Liver (tissue), 8 donors: ENCODE measurements at regions not wholly inside any gene's neighbourhood (a gene's known extent, or its start where the extent isn't known, plus 50 kb on each side); places are given as distances from the start of the nearest gene placed in this dataset.

Experiments used
- DNase-seq: peaks from one replicate; pipeline ENCODE4 v3.0.0-alpha.2; 2017; ENCODE audit warnings: low spot score
- H3K27ac ChIP-seq, 2 donors: one replicate each; pipeline ENCODE4 v1.7.0; 2013; ENCODE audit warnings: inconsistent platforms in 2 of 2, low read length in 2 of 2, control low read depth in 1 of 2, low read depth in 1 of 2, mild to moderate bottlenecking in 1 of 2
- H3K27me3 ChIP-seq, 4 donors: one replicate each; pipeline versions ENCODE4 v1.6.1 to v1.7.0; 2013; ENCODE audit warnings: low read length in 3 of 4, inconsistent platforms in 1 of 4, mild to moderate bottlenecking in 1 of 4, moderate library complexity in 1 of 4; ENCODE audit not compliant: control insufficient read depth in 4 of 4, insufficient read depth in 4 of 4
- H3K36me3 ChIP-seq, 4 donors: one replicate each; pipeline versions ENCODE4 v1.6.1 to v1.7.0; 2013; ENCODE audit warnings: low read length in 3 of 4, mild to moderate bottlenecking in 3 of 4, low read depth in 1 of 4, moderate library complexity in 1 of 4; ENCODE audit not compliant: control insufficient read depth in 4 of 4, insufficient read depth in 3 of 4
- H3K4me1 ChIP-seq, 4 donors: one replicate each; pipeline versions ENCODE4 v1.6.1 to v1.7.0; 2013; ENCODE audit warnings: low read length in 3 of 4, mild to moderate bottlenecking in 3 of 4, moderate library complexity in 1 of 4; ENCODE audit not compliant: control insufficient read depth in 4 of 4, insufficient read depth in 4 of 4
- H3K4me3 ChIP-seq, 3 donors: one replicate each; pipeline versions ENCODE4 v1.6.1 to v1.7.0; 2013; ENCODE audit warnings: low read length in 3 of 3, control low read depth in 1 of 3, low read depth in 1 of 3, mild to moderate bottlenecking in 1 of 3
- H3K9ac ChIP-seq, 2 donors: one replicate each; pipeline ENCODE4 v1.7.0; 2013; ENCODE audit warnings: low read length in 2 of 2, mild to moderate bottlenecking in 2 of 2, moderate library complexity in 2 of 2, control low read depth in 1 of 2, low read depth in 1 of 2
- H3K9me3 ChIP-seq, 4 donors: one replicate each; pipeline versions ENCODE4 v1.6.1 to v1.7.0; 2013; ENCODE audit warnings: low read length in 3 of 4; ENCODE audit not compliant: control insufficient read depth in 4 of 4
- CTCF ChIP-seq: fragments of 150-350 bp; IDR thresholded peaks from 2 replicates; pipeline ENCODE4 v1.5.1; 2017; ENCODE audit warnings: improper control_type of control experiment, low read depth, low read length; ENCODE audit not compliant: missing input control
- EGR1 ChIP-seq, 2 donors: IDR thresholded peaks; 2 replicates each; pipeline ENCODE4 v1.6.1; 2016 to 2018; ENCODE audit warnings: antibody characterized with exemption in 2 of 2, low read depth in 2 of 2
- FOXA1 ChIP-seq: IDR thresholded peaks from 2 replicates; pipeline ENCODE4 v1.6.1; 2016; ENCODE audit warnings: antibody characterized with exemption
- FOXA2 ChIP-seq: IDR thresholded peaks from 2 replicates; pipeline ENCODE4 v1.6.1; 2016; ENCODE audit warnings: antibody characterized with exemption
- GABPA ChIP-seq, 2 donors: IDR thresholded peaks in 1 of 2; conservative IDR thresholded peaks in 1 of 2; 2 replicates each; pipeline ENCODE4 v1.6.1; 2016; ENCODE audit warnings: antibody characterized with exemption in 2 of 2, mild to moderate bottlenecking in 1 of 2, moderate library complexity in 1 of 2
- HNF4A ChIP-seq, 2 donors: conservative IDR thresholded peaks; 2 replicates each; pipeline ENCODE4 v1.6.1; 2016; ENCODE audit warnings: antibody characterized with exemption in 2 of 2, mild to moderate bottlenecking in 2 of 2
- HNF4G ChIP-seq: IDR thresholded peaks from 2 replicates; pipeline ENCODE4 v1.6.1; 2016; ENCODE audit warnings: antibody characterized with exemption
- JUND ChIP-seq, 2 donors: IDR thresholded peaks; 2 replicates each; pipeline ENCODE4 v1.6.1; 2016; ENCODE audit warnings: antibody characterized with exemption in 2 of 2
- MAX ChIP-seq: IDR thresholded peaks from 2 replicates; pipeline ENCODE4 v1.6.1; 2016; ENCODE audit warnings: antibody characterized with exemption
- NR2F2 ChIP-seq: IDR thresholded peaks from 2 replicates; pipeline ENCODE4 v1.6.1; 2016; ENCODE audit warnings: antibody characterized with exemption
- RAD21 ChIP-seq, 2 donors: IDR thresholded peaks; 2 replicates each; pipeline ENCODE4 v1.6.1; 2016; ENCODE audit warnings: antibody characterized with exemption in 2 of 2, mild to moderate bottlenecking in 2 of 2
- REST ChIP-seq: IDR thresholded peaks from 2 replicates; pipeline ENCODE4 v1.6.1; 2016; ENCODE audit warnings: antibody characterized with exemption, mild to moderate bottlenecking
- RXRA ChIP-seq, 2 donors: IDR thresholded peaks; 2 replicates each; pipeline ENCODE4 v1.6.1; 2017 to 2018; ENCODE audit warnings: antibody characterized with exemption in 2 of 2, mild to moderate bottlenecking in 1 of 2
- SP1 ChIP-seq: IDR thresholded peaks from 2 replicates; pipeline ENCODE4 v1.6.1; 2018; ENCODE audit warnings: antibody characterized with exemption, mild to moderate bottlenecking
- TAF1 ChIP-seq: conservative IDR thresholded peaks from 2 replicates; pipeline ENCODE4 v1.6.1; 2016; ENCODE audit warnings: antibody characterized with exemption, mild to moderate bottlenecking
- YY1 ChIP-seq: IDR thresholded peaks from 2 replicates; pipeline ENCODE4 v1.6.1; 2016; ENCODE audit warnings: antibody characterized with exemption, mild to moderate bottlenecking
- ZBTB33 ChIP-seq: IDR thresholded peaks from 2 replicates; pipeline ENCODE4 v1.6.1; 2016; ENCODE audit warnings: antibody characterized with exemption
- WGBS: extraction: QIAGEN DNeasy Blood & Tissue Kit; methylation state at CpG from one replicate; pipeline ENCODE4 v1.1.7; 2013; 5-methylcytosine and 5-hydroxymethylcytosine counted together
- TF ChIP-seq, protein P1 (sequence below): IDR thresholded peaks from 2 replicates; pipeline ENCODE4 v1.6.1; 2016; ENCODE audit warnings: antibody characterized with exemption
- donor health status: healthy.
- donor health status: healthy.
- donor health status: healthy.
- donor health status: healthy.
- donor health status: healthy.

- Histone ChIP-seq H3K27ac (no peak overlapping the region), H3K9me3 (no peaks in the 10 kb centered on the region), H3K4me1 (peaks cover 2 to 35% (median 26%) of the 10 kb centered on the region in 4 donors), H3K4me3 (no peak overlapping the region), H3K36me3 (no peaks in the 10 kb centered on the region), H3K27me3 (no peaks in the 10 kb centered on the region), H3K9ac (no peak overlapping the region)
- 60% methylated on average over 2 of the region's 2 CpGs for WGBS
- no peak for DNase-seq
- TF ChIP-seq JUND (IDR thresholded peaks at IDR 0.05), result no peak
- no peak for TF ChIP-seq RAD21 (IDR thresholded peaks at IDR 0.05)
- no peak for TF ChIP-seq FOXA1
- no peak for TF ChIP-seq SP1
- no peak for TF ChIP-seq RXRA (IDR thresholded peaks at IDR 0.05)
- TF ChIP-seq MAX, result no peak
- no peak for TF ChIP-seq TAF1
- TF ChIP-seq, protein P1, sequence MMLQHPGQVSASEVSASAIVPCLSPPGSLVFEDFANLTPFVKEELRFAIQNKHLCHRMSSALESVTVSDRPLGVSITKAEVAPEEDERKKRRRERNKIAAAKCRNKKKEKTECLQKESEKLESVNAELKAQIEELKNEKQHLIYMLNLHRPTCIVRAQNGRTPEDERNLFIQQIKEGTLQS, result no peak
- no peak for TF ChIP-seq FOXA2
- no peak for TF ChIP-seq CTCF
- TF ChIP-seq REST, result no peak
- TF ChIP-seq HNF4G, result no peak
- TF ChIP-seq NR2F2, result no peak
- no peak for TF ChIP-seq EGR1 (IDR thresholded peaks at IDR 0.05; ENCODE audit: low read depth in 2 of 2)
- no peak for TF ChIP-seq HNF4A (conservative IDR thresholded peaks at IDR 0.05)
- TF ChIP-seq ZBTB33, result no peak
- no peak for TF ChIP-seq YY1
- TF ChIP-seq GABPA (IDR thresholded peaks at IDR 0.05 in 1 of 2, conservative IDR thresholded peaks at IDR 0.05 in 1 of 2), result no peak
Observed at GRCh38 chr11:93032580-93032979, 63.1 kb downstream of the MTNR1B start.
